GM12864 (cell line): ENCODE measurements at regions not wholly inside any gene's neighbourhood (a gene's known extent, or its start where the extent isn't known, plus 50 kb on each side); places are given as distances from the start of the nearest gene placed in this dataset.

Experiments
- DNase-seq: peaks from one replicate; pipeline ENCODE4 v3.0.0-alpha.2; 2011; ENCODE audit warnings: low read depth
- H3K4me3 ChIP-seq: 2 replicates; pipeline ENCODE4 v1.5.1; 2011; ENCODE audit warnings: mild to moderate bottlenecking, low read depth, low read length, control low read depth
- TF ChIP-seq, protein P1 (sequence below): IDR thresholded peaks from 2 replicates; pipeline ENCODE4 v1.5.1; 2011; ENCODE audit warnings: low read depth, mild to moderate bottlenecking, moderate library complexity, low read length, control low read depth, inconsistent platforms; ENCODE audit errors: missing control alignments

DNA sequence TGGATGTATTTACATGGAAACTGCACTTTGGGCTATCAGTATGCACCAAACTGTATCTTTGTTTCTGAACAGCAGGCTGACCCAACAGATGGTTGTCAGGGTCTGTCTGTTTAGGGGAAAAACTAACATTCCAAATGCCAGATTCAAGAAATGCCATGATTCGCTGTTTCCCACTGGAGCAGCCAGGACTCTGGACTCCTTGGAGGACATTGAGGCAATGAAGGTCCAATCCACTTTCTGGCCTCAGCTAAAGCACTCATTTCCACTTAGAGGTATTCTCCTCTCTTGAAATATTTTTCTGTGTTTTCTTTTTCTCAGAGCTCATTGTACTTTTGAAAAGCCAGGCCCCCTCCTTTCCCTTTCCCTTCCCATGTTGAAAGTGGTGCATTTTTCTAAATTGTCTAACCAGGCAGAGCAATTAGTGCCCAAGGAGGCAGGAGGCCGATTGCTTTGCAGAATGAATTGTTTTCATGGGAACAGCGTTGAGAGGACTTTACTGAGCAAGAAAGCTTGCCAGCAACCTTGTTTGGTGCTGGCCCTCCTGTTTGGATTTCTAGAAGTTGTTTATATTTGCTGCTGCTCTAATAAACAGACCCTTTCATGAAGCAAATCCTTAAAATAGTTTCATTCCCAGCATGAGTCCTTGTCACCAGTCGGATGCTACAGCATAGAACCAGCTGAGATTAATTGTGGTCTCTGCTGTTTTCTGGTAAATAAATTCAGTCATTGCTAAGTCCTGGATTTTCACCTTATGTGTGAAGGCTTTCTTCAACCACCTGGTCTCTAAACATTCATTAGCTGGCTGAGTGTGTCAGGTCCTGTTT lies 132.8 kb upstream of the TAF11L2 start:
- no peak overlapping the region for H3K4me3 ChIP-seq
- no peak for DNase-seq
- TF ChIP-seq, protein P1, sequence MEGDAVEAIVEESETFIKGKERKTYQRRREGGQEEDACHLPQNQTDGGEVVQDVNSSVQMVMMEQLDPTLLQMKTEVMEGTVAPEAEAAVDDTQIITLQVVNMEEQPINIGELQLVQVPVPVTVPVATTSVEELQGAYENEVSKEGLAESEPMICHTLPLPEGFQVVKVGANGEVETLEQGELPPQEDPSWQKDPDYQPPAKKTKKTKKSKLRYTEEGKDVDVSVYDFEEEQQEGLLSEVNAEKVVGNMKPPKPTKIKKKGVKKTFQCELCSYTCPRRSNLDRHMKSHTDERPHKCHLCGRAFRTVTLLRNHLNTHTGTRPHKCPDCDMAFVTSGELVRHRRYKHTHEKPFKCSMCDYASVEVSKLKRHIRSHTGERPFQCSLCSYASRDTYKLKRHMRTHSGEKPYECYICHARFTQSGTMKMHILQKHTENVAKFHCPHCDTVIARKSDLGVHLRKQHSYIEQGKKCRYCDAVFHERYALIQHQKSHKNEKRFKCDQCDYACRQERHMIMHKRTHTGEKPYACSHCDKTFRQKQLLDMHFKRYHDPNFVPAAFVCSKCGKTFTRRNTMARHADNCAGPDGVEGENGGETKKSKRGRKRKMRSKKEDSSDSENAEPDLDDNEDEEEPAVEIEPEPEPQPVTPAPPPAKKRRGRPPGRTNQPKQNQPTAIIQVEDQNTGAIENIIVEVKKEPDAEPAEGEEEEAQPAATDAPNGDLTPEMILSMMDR: no peak

GRCh38 chr5:17365811-17366138 lies 132.3 kb upstream of the TAF11L2 start:
- no peak overlapping the region for H3K4me3 ChIP-seq
- no peak for DNase-seq
- TF ChIP-seq, protein P1: no peak

DNA sequence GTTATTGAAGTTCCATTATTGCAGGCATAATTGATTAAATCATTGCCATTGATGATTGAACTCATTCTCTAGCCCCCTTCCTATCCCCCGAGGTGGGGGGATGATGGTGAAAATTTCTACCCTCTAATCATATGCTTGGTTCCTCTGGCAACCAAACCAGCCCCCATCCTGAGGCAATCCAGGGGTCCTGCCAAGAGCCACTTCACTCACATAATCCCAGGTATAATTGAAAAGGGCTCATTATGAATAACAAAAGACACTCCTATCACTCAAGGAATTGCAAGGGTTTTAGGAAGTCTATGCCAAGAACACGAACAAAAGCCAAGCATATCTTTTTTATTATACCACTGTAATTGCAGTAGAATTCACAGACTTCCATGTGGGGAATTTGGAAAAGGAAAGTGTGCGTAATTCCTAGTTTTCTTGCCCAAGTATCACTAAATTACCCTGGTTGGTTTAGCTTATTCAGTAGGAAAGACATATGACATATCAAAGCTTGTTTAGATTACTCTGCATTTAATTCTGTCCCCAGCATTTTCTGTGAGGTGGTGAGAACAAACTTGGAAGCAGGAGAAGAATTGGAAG lies 130.7 kb upstream of the TAF11L2 start:
- no peak overlapping the region for H3K4me3 ChIP-seq
- TF ChIP-seq, protein P1: no peak
- DNase-seq: no peak

DNA sequence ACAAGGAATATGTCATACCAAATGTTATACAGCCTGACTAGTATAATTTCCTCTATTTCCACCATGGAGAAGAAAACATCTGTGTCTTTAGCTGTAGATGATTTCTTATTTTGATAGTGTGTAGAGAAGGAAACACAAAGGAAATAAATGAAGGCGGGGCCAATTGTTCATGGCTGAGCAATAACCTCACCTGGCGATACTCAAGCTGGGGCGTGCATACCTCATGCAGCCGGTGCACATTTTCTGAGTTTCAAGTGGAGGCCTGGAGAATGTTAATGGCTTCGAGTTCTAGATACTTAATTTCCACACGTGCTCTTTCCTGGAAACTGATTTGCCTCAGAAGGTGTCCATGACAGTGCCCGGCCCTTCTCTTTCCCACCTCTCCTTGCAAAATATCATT lies 127.4 kb upstream of the TAF11L2 start:
- TF ChIP-seq, protein P1: no peak
- H3K4me3 ChIP-seq: no peak overlapping the region
- no peak for DNase-seq

DNA sequence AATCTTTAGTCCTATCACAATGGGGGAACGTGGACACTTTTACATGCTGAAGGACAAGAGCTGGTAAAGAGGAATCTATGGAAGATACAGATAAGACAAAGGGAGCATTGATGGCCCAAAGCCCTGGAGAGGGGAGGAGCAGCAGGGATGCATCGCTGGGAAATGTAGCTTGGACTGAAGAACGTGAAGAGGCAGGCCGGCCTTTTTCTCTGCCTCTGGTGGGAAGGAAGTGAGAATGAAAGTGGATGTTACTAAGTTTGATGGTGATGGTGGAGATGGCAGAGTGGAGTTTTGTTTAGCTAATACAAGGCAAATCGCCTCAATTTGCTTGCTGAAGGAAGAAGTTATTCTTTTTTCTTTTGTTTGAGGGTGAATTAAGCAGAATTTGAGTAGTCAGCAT lies 124.6 kb upstream of the TAF11L2 start:
- H3K4me3 ChIP-seq: no peak overlapping the region
- TF ChIP-seq, protein P1: no peak
- no peak for DNase-seq

- no peak for DNase-seq
- TF ChIP-seq, protein P1: no peak
- H3K4me3 ChIP-seq: no peak overlapping the region
These were observed 124.0 kb upstream of the TAF11L2 start for GRCh38 chr5:17373814-17374556.
